ENCODE measurements at regions not wholly inside any gene's neighbourhood (a gene's known extent, or its start where the extent isn't known, plus 50 kb on each side); places are given as distances from the start of the nearest gene placed in this dataset.

DNA sequence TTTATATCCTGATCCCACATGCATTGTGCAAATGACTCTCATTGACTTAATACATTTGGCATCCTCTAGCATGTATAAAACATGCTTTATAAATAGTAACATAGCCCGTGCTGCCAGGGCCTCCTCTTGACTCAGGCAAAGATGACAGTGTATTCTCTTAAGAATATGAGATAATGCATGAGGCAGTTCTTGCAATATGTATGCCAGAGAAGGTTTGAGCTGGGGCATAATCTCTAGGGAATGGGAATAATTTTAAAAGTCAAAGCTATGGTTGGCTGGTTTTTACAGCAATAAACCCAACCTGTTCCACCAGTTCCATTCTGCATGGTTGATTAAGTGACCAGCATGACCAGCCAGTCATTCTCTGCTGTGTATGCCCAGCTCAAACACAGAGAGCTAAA is 179.0 kb upstream of the PFN2 start:
- no peak overlapping the region for H3K27ac Mint-ChIP-seq
- peaks cover 0 to 3% (median 2%) of the 10 kb centered on the region in 3 donors for H3K9me3 Mint-ChIP-seq
- no peaks in the 10 kb centered on the region for H3K4me1 Mint-ChIP-seq
- no peaks in the 10 kb centered on the region for H3K36me3 Mint-ChIP-seq
- peaks cover 14% of the 10 kb centered on the region for H3K27me3 Mint-ChIP-seq
- no peak overlapping the region for H3K4me3 Mint-ChIP-seq

DNA sequence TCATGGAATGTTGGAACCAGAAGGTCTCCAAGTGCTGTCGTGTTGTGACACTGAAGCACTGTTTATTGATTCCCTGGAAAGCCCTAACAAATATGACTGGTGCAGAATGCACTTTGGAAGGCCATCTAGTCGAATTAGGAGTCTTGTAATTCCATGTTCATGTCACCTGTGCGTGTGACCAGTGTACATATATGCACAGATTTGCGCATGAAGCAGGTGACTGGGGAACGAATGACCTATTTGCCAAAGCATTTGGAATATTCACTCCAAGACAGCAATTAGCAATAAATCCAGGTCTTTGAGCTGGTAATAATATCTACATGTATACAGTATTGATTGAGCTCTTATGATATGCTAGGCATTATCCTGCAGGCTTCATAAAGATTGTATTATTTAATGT is 177.5 kb upstream of the PFN2 start:
- Mint-ChIP-seq H3K4me3 (no peak overlapping the region), H3K36me3 (no peaks in the 10 kb centered on the region), H3K27me3 (peaks cover 15% of the 10 kb centered on the region), H3K9me3 (peaks cover 0 to 3% (median 2%) of the 10 kb centered on the region in 3 donors), H3K4me1 (no peaks in the 10 kb centered on the region), H3K27ac (no peak overlapping the region)

DNA sequence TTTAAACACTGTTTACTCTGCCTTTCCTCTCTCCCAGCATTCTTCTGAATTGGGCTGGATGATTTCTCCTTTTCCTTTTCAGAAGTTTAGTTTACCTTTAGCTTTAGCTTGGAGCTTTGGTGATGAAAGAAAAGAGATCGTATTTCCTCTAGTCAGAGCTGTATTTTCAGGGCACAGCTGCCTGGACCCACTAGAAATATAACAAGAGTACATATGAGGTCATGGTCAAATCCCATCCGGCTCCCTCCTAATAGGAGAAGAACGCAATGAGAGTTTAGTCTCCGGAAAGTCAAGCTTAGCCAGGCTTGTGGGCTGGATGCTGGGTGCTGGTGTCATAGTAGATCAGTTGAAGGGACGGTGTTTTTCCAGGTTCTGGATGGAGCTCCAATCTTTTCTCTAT is 177.1 kb upstream of the PFN2 start:
- Mint-ChIP-seq H3K36me3 (no peaks in the 10 kb centered on the region), H3K27ac (no peak overlapping the region), H3K27me3 (peaks cover 15% of the 10 kb centered on the region), H3K4me1 (no peaks in the 10 kb centered on the region), H3K9me3 (peaks cover 0 to 3% (median 1%) of the 10 kb centered on the region in 3 donors), H3K4me3 (no peak overlapping the region)

DNA sequence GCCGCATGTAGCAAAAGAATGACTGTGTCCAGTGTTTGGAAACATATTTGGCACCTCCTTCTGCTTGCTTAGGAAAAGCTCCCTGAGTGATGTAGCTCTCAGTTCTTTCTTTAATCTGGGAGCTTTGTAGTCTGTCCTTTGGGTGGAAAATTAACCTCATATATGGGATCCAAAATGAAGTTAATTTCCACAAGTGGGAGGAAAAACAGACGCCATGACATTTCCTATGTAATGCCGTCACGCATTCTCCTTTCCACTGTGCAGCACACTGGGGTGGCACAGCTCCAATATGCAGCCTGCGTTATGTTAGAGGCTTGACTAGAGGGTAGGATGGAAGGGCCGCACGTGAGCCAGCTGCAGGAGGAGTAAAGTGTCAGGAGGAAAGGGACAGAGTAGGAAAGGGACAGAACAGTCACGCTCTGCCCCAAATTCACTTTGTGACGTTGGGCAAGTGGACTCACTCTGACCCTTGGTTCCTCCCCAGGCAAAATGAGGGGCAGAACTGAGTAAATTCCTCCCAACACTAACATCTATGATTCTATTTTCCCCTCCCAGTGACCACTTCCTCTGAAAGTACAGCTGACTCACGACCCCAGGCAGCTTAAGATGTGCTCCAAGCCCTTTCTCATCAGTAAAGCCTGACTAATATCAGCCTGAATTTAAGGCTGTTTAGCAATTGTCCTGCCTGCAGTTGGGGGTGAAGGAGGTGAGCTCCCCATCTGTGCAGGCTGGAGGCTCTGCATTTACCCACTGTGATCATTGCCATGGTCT is 176.5 kb upstream of the PFN2 start:
- Mint-ChIP-seq H3K4me1 (no peaks in the 10 kb centered on the region), H3K36me3 (no peaks in the 10 kb centered on the region), H3K27ac (no peak overlapping the region), H3K27me3 (peaks cover 15% of the 10 kb centered on the region), H3K4me3 (no peak overlapping the region), H3K9me3 (peaks cover 0 to 3% (median 0%) of the 10 kb centered on the region in 3 donors)

DNA sequence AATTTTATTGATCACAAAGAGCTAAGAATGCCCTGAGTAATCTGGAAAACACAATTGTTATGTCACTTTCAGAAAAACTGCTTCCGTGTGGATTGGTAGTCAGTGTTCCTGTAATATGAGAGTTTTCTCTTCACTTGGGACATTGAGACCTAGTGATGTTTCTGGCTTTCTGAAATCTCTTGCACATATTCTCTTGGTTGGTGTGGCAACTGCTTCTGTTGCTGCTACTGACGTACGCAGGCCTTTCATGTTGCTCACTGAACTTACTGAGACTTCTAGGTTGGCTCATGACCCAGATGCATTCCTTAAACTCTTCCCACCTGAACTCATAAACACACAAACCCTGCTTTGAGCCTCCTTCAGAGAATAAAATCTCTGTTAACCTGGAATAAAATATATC is 175.0 kb upstream of the PFN2 start:
- Mint-ChIP-seq H3K36me3 (no peaks in the 10 kb centered on the region), H3K4me3 (peak overlapping the region in 1 of 4 donors; percentile 8), H3K27me3 (peaks cover 10% of the 10 kb centered on the region), H3K9me3 (no peaks in the 10 kb centered on the region), H3K27ac (no peak overlapping the region), H3K4me1 (no peaks in the 10 kb centered on the region)

DNA sequence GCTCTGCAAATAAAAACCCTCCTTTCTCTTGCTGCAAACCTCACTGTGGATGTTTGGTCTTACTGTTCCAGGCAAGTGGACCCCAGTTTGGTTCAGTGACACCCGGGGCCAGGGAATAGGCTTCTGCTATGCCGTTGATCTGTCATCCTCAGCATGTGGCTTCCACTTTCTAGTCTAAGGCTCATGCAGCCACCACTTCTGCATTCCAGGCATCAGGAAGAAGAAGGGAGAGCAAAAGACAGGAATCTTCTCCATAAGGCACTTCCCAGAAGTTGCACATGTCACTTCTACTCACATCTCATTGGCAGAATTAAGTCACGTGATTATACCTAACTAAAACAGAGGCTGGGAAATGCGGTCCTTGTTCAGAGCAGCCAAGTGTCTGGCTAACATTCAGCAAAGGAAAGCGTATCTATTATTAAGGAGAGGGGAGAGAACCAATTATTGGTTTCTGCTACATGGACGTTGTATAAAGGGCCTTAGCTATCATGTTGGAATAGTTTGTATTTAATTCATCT is 173.6 kb upstream of the PFN2 start:
- peaks cover 10% of the 10 kb centered on the region for H3K27me3 Mint-ChIP-seq
- H3K9me3 Mint-ChIP-seq, result no peaks in the 10 kb centered on the region
- no peak overlapping the region for H3K4me3 Mint-ChIP-seq

DNA sequence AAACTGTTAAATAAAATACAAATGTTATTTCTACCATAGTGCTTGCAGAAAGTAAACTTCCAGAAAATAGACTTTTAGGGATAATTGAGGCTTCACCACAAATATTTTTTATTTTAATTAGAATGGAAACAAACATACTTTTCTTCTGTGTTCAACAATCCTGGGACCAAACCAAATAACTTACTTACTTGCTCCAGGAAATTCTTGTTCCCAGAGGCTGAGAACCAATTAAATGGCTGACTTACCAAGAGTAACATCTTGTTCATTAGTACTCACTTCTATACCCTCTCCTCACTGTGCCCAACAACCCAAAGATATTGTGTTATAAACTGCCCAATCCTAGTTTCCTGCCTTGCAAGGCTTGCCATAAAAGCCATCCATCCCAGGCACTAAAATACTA is 172.2 kb upstream of the PFN2 start:
- H3K36me3 Mint-ChIP-seq, result no peaks in the 10 kb centered on the region
- H3K9me3 Mint-ChIP-seq, result no peaks in the 10 kb centered on the region
- H3K4me3 Mint-ChIP-seq, result no peak overlapping the region
- H3K27me3 Mint-ChIP-seq, result peaks cover 10% of the 10 kb centered on the region
- no peaks in the 10 kb centered on the region for H3K4me1 Mint-ChIP-seq
- H3K27ac Mint-ChIP-seq, result no peak overlapping the region

More for the DNA sequence above, 173.6 kb upstream of the PFN2 start:
- H3K27ac Mint-ChIP-seq, result peak overlapping the region in 1 of 3 donors; percentile 57
- H3K36me3 Mint-ChIP-seq, result no peaks in the 10 kb centered on the region
- H3K4me1 Mint-ChIP-seq, result no peaks in the 10 kb centered on the region

DNA sequence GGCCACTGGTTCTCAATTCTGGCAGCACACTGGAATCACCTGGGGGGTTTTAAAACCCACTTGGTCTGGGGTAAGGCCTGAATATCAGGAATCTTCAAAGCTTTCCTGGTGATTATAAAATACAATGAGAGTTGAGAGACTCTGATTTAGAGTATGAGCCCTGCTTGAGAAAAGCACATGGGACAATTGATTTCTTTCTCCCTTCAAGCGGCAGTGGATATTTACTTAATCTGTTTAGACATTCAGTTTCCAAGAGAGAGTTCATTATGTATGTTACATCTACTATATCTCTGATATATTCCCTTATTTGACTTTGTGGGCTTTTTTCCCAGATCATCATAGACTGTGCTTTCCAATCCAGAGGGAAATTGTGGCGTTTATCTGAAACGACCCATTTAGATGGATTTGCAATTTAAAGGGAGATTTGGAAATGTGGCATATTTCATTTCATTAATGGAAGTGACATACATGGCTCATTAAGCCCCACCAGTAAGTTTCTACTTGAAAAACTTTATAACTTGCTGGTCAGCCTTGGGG is 171.2 kb upstream of the PFN2 start:
- H3K27me3 Mint-ChIP-seq, result peaks cover 5% of the 10 kb centered on the region
- H3K4me3 Mint-ChIP-seq, result no peak overlapping the region
- no peaks in the 10 kb centered on the region for H3K4me1 Mint-ChIP-seq
- no peaks in the 10 kb centered on the region for H3K36me3 Mint-ChIP-seq
- no peaks in the 10 kb centered on the region for H3K9me3 Mint-ChIP-seq
- no peak overlapping the region for H3K27ac Mint-ChIP-seq

DNA sequence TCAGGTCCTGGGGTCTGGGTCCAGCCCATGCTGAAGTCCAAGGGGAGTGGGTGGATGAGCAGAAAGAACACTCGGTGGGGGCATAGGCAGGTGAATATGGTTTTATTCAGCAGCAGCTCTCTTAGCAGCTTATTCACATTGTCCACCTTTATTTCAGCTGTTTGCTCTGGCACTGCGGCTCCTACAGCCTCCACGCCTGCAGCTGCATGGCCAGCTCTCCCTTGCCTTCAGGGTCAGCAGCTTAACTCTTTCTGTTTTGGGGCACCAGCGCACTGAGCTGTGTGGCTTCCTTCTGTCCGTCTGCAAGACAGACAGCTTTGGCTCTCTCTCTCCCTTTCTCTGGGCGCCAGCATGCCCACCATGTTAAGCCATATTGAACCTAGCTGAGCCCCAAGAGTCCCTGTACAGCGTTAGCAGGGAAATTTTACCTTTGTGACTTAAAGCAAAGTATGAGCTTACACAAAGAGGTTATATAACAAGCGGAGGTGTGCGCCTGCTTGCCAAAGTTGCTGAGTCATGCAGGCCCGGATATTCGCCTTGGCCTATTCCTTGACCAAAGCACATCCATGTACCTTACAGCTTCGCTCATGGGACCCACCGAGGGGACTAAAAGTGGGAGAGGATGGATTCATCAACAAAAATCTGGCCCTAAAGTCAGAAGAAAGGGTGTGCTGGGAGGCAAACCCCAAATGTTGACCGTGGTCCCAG is 170.1 kb upstream of the PFN2 start:
- no peak overlapping the region for H3K27ac Mint-ChIP-seq
- H3K36me3 Mint-ChIP-seq, result no peaks in the 10 kb centered on the region
- H3K4me3 Mint-ChIP-seq, result no peak overlapping the region
- no peaks in the 10 kb centered on the region for H3K9me3 Mint-ChIP-seq
- H3K4me1 Mint-ChIP-seq, result no peaks in the 10 kb centered on the region
- H3K27me3 Mint-ChIP-seq, result peaks cover 4% of the 10 kb centered on the region

DNA sequence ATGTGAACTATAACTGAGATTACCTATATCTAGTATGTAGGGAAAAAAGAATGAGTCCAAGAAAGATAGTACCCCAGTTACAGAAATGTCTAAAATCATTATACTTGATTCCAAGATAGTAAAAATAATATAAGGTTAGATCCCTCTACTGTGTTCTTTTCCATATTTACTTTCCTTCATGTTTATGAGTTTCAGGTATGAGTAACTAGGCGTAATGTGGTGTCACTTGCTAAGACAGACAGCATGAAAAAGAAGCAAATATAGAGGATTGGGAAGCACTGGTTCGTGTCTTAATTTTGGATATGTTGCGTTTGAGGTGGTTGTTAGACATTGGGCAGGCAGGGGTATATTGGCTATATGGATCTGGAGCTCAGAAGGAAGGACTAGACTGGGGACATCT is 168.1 kb upstream of the PFN2 start:
- Mint-ChIP-seq H3K9me3 (no peaks in the 10 kb centered on the region), H3K4me1 (no peaks in the 10 kb centered on the region), H3K27me3 (peaks cover 4% of the 10 kb centered on the region), H3K36me3 (no peaks in the 10 kb centered on the region), H3K4me3 (no peak overlapping the region), H3K27ac (no peak overlapping the region)

DNA sequence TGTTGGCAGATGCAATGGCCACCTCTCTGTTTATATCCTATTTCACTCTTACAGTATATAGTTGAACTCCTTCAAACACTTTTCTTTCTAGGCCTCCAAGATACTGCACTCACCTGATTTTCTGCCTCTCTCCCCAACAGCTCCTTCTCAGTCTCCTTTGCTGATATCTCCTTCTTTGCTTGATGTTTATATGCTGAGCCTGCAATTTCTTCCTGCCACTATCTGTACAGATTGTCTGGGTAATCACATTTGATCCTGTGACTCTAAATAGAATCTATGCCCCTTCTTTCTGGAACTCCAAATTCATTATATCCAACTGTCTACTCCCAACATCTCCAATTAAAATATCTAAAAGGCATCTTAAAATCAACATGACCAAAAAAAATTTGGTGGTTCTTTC is 165.5 kb upstream of the PFN2 start:
- Mint-ChIP-seq H3K27ac (no peak overlapping the region), H3K36me3 (no peaks in the 10 kb centered on the region), H3K9me3 (no peaks in the 10 kb centered on the region), H3K4me3 (no peak overlapping the region), H3K4me1 (peaks cover 0 to 7% (median 0%) of the 10 kb centered on the region in 3 donors), H3K27me3 (peaks cover 4% of the 10 kb centered on the region)

DNA sequence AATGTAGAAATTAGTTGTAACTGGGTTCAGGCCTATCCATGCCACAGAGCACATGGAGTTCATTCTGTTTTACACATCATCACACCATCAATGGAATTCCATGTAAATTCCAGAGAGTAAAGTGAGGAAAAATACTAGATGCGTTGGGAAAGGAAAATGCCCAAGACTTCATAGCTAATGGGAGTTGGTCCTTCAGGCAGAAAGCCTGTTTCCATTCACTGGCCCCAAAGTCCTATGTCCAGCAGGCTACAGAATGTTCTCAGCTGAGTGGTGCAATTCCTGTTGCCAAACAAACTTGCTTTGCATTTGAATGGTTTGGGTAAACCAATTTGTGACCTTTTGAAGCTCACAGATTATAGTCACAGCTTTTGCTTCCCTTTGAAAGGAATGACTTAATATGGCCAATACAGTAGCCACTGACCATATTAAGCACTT is 164.6 kb upstream of the PFN2 start:
- H3K4me3 Mint-ChIP-seq, result no peak overlapping the region
- peaks cover 4% of the 10 kb centered on the region for H3K27me3 Mint-ChIP-seq
- no peaks in the 10 kb centered on the region for H3K9me3 Mint-ChIP-seq
- no peaks in the 10 kb centered on the region for H3K36me3 Mint-ChIP-seq
- peaks cover 0 to 7% (median 0%) of the 10 kb centered on the region in 3 donors for H3K4me1 Mint-ChIP-seq
- no peak overlapping the region for H3K27ac Mint-ChIP-seq

DNA sequence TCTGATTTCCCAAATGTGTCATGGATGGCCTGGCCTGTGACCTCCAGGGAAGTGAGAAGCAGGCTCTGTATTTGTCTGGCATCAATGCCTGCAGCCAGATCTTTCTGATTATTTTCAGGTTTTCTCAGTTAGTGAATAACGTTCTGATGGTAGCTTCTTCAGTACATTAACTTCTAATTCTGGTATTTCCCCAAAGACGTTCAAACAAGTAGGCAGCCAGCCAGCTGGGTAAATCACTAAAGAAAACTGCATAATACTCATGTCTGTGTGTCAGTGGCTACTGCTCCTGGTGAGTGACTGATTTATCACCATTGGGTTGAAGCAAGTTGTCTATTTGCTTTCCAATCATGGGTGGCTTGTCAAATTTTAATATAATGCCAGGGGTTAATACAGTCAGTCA is 162.6 kb upstream of the PFN2 start:
- Mint-ChIP-seq H3K9me3 (no peaks in the 10 kb centered on the region), H3K36me3 (no peaks in the 10 kb centered on the region), H3K4me3 (no peak overlapping the region), H3K4me1 (peaks cover 0 to 7% (median 0%) of the 10 kb centered on the region in 3 donors), H3K27ac (no peak overlapping the region), H3K27me3 (peaks cover 4% of the 10 kb centered on the region)

DNA sequence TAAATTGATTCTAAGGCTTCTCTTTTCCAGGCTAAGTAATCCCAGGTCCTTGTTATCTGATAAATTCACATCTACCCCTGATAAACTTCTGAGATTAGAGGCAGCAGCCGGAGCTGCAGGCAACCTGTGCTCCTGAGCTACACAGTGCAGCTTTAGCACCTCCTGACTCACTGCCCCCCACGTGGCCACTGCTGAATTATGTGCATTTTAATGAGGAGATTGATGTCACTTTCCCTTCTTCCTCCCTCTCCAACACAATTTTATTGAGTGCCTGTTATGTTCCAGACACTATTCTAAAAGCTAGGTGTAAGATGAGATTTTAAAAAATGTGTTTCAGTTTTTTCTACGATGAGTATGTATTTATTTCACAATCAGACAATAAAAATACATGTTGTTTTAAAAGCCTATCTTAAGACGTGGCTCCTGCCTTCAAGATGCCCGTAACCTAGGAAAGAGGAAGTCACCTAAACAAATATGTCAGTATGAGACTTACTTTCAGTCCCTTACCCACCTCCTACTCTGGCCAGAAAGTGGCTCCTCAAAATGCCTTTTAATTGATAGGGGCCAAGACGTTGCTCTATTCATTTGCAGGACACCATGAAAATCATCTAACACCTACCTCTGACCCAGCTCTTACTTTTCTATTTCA is 161.5 kb upstream of the PFN2 start:
- peaks cover 0 to under 1% (median 0%) of the 10 kb centered on the region in 3 donors for H3K9me3 Mint-ChIP-seq
- H3K27ac Mint-ChIP-seq, result no peak overlapping the region
- H3K27me3 Mint-ChIP-seq, result peaks cover 5% of the 10 kb centered on the region
- H3K4me1 Mint-ChIP-seq, result peaks cover 0 to 7% (median 0%) of the 10 kb centered on the region in 3 donors
- peak overlapping the region in 2 of 4 donors; percentile 66 to 76 for H3K4me3 Mint-ChIP-seq
- no peaks in the 10 kb centered on the region for H3K36me3 Mint-ChIP-seq

DNA sequence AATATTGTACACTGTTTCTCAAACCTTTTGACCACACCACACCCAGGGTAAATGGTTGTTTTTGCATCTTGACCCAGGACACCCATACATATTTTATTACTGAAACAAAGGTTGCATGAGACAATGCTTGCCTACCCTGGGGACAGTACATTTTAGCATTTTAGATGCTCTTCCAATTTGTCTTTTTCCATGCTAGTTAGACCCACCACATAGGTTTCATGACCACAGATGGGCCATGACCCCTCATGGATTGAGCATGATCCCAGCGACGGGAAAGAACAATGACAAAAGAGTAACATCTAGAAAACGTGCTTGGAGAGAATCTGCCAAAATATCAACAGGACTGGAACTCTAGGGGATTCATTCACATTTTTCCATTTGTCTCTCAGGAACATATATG is 161.0 kb upstream of the PFN2 start:
- Mint-ChIP-seq H3K27ac (no peak overlapping the region), H3K9me3 (peaks cover 0 to 1% (median 0%) of the 10 kb centered on the region in 3 donors), H3K27me3 (peaks cover 3% of the 10 kb centered on the region), H3K4me3 (peak overlapping the region in 1 of 4 donors; percentile 76), H3K36me3 (no peaks in the 10 kb centered on the region), H3K4me1 (peaks cover 0 to 7% (median 0%) of the 10 kb centered on the region in 3 donors)
